ENCODE measurements at regions not wholly inside any gene's neighbourhood (a gene's known extent, or its start where the extent isn't known, plus 50 kb on each side); places are given as distances from the start of the nearest gene placed in this dataset.

DNA sequence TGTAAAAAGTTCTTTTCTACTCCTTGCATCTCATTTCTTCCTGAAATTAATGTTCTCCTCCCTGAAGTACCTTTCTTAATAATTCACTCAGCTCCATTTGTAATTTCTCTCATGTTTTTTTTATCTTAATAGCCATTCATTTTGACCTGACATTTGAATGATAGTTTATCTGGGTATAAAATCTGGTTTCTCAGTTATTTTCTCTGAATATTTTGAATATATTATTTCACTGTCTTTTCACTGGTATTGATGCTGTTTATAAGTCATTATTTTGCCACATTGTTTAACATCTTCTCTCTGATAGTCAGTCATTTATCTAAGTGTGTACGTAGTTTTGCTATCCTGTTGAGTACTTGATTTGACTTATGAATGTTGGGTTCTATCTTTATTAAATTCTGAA lies 68.8 kb upstream of the ARHGAP18 start:
- DNase-seq: no peak

DNA sequence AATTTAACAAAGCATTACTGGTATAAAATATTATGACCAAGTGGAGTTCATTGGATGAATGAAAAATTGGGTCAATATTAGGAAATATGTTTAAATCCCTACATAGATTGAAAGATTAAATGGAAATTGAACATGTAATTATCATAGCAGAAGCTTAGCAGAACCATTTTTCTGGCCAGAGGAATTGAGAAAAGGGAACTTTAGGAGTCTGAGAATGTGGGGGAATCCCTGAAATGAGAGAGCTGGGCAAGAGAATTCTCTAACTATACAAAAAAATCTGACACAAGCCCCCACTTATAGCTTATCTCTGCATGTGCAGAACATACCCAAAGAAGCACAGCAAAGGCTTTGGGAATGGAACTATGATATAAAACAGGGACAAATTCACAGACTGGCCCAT lies 67.4 kb upstream of the ARHGAP18 start:
- no peak for DNase-seq

DNA sequence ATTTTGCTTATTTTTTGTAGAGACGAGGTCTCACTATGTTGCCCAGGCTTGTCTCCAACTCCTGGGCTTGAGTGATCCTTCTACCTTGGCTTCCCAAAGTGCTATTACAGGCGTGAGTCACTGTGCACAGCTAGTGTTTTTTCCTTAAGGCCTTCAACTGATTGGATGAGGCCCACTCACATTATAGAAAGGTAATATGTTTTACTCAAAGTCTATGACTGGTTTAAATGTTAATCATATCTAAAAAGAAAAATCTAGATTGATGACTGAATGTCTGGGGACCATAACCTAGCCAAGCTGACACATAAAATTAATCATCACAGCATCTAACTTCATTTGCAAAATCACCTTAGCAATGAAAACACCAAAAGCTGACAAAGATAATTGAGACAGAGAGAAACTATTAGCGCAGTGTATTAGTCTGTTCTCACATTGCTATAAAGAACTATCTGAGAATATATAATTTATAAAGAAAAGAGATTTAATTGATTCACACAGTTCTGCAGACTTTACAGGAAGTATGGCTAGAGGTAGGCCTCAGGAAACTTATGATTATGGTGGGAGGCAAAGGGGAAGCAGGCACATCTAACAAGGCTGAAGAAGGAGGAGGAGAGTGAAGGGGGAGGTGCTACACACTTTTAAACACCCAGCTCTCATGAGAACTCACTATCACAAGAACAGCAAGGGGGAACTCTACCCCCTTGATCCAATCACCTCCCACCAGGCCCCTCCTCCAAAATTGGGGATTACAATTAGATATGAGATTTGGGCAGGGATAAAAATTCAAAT lies 66.8 kb upstream of the ARHGAP18 start:
- no peak for DNase-seq

DNA sequence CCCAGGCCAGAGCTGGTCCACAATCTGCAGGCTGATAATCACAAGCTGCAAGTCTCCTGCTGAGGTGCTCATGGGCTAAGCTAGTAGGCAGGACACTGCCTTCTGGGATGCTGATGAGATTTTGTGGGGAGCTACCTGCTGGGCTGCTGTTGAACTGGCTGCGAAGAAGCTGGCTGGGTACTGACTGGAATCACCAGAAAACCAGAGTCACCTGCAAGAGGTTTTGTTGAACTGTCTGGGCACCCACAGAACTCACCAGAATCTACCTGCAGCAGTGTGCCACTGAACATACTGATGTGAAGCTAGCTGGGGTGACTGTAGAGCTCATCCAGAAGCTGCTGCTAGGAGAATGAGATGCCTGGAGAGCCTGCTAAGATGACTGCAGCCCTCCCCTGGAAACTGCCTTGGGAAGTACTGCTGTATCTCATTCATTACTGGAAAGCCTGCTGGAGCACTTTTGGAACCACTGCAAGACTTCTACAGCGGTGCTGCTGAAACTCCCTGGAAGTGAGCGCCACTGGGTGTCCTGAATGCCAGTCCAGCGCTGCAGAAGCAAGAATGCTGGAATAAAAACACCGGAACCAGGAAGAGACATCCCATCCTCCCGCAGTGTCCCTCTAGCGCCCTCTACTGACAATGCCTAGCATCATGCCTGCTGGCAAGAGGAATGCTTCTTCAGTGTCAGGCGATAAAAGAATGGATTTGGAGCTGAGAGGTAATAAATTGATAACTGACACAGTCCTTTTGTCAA lies 64.9 kb upstream of the ARHGAP18 start:
- peak; percentile 67 for DNase-seq

DNA sequence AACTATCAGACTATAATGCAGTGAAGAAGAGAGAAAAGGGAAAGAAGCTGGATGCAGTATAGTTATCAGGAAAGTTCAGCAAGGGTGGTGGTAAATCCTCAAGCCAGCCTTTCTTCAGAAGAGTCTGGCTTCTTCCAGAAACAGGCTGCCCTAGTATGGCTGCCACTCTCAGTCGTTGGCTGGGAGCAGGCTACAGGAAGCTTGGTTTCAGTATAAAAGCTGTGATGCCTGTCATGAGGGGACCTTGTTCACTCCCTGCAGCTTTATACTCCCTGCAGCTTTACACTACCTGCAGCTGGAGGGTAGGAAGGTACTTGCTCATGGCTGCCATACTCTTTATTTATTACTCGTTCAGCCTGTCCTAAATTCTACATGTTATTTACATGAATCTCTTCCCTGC lies 63.3 kb upstream of the ARHGAP18 start:
- no peak for DNase-seq

DNA sequence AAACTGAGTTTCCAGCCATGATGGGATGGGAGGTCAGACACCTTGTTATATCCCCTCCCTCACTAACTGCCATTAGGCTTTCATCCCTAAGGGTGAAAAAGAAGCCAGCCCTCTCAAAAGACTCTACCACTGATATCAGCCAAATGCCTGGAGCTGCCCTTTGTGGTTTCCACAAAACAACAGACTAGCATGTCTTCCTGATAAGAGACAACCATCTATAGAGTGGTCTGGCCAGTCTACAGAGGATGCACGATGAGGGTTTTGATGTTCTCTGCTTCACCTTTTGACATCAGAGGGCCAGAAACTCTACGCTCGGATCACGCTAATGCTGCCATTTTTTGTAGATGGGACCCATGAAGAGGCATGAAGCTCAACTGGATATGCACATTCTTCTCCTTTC lies 61.7 kb upstream of the ARHGAP18 start:
- DNase-seq: no peak

DNA sequence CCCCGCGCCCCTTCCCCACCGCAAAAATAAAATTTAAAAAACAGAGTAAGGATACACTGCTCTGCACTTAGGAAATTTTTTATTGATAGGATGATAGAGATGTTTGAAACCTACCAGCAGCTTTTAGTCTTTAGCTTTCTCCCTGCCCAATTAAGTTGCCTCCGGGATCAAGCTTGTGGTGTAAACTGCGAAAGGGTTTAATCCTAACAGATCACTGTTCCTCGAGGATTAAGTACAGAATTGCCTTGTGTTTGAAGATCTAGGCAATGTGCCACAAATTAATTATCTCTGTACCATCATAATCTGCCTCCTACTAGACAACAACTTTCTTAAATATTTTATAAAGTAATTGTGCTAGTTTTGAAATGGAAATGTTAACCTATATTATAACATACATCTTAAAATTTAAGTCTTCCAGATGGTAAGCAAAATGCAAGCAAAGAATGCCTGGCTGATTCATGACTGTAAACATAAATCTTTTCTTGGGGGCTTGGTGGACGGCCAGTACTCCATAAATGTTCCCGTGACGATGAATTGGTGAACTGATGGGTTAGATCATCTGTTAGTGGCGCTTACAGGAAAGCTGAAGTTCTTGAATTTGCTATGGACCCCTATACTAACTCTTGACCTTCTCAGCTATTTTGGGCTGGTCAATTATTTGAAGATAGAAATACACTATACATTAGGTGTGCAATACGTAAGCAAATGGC lies 58.0 kb upstream of the ARHGAP18 start:
- DNase-seq: no peak

DNA sequence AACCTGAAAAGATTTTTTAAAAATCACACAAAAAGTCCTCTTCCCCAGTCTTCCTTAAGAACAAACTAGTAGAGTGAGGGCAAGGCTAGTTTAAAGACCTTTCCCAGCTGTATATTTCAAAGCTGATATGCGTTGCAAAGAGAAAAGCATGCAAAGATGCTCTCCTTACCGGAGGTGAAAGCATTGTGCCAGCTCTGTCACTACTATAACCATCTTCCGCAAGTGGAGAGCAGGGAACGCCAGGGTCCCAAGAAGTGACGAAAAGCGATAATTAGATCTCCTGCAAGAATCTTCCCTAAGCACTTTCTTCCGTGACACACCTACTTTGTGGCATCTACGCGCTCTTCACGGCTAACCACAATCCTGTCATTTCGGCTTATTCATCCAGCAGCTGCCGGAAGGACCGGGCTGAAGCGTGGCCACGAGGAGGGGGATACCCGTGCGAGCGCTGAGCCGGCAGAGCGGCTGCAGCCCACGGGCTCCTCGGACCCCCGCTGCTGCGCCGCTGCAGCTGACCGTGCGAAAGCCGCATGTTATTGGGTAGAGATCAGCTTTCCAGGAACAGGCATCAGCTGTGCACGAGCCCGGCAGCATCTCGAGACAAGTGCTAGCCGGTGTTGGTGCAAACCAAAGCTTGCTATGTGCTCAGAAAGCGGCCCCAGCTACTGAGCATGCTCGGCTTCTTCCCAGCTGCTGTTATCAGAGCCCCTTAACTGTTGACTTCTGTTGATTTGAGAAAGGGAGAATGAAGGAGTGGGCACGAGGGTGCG lies 57.2 kb upstream of the ARHGAP18 start:
- DNase-seq: peak; percentile 84

DNA sequence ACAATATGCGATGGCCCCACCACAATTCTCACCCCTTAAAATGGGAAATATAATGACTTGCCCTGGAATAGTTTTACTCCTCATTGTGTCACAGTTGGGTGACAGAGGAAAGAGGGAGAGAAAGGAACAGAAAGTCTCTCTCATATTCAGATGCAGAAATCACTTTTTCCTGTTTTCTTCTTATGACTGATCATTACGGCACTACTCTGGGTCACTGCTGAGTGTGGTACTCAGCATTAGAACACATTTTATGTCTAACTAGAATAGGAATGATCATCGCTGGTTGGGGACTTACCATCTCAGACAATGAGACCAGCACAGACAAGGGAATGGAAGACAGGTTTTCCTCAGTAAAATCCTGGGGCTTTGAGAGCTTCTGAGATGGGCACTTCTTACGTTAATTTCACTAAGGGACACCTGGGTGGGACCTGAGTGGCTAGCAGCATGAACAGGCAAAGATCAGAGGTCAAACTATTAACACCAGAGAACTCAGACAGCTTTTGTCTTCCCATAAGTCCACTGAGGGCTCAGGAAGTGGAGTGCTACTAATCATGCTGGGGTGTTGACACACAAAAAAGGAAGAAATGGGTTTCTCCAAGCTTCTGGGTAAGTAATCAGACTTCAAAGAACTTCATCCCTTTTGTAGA lies 54.9 kb upstream of the ARHGAP18 start:
- no peak for DNase-seq

DNA sequence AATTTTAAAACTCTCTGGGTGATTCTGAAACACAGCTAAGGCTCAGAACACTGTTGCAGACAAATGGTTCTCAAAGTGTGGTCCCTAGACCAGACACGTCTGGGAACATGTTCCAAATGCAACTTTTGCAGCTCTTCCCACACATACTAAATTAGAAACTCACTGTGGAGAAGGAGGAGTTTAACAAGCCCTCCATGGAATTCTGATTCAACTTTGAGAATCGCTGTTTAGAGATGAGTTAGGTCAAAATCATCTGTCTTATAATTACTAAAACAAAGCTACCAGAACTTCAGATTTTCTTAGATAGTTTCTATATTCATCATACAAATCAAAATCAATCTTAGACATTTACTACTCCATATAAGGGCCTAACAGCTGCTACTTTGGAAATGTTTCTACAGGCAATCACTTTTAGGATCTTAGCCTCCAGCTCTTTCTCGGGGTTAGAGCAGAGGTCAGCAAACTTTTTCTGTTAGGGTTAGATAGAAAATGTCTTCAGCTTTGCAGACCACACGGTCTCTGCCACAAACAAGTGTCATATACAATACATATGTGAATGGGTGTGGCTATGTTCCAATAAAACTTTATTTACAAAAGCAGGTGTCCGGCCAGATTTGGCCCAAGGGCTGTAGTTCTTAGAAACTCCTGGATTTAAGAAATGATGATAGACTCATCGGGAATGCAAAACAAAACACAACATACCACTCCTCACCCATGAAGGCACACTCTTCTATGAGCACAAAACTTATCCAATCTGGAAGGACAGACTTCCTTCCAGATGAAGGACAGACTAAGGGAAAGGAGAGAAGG lies 50.0 kb upstream of the ARHGAP18 start:
- DNase-seq: no peak
